Peyer's patch (tissue), 4 donors: ENCODE measurements at regions not wholly inside any gene's neighbourhood (a gene's known extent, or its start where the extent isn't known, plus 50 kb on each side); places are given as distances from the start of the nearest gene placed in this dataset.

ENCODE experiments used
- DNase-seq, 3 donors: peaks; one replicate each; pipeline ENCODE4 v3.0.0-alpha.2; 2017 to 2019
- H3K27ac ChIP-seq, 4 donors: fragments of 200-600 bp; sonication (generic); one replicate each; pipeline ENCODE4 v1.5.1; 2016 to 2019
- H3K27me3 ChIP-seq, 2 donors: fragments of 200-600 bp; sonication (generic); one replicate each; pipeline ENCODE4 v1.5.1; 2019
- H3K36me3 ChIP-seq, 3 donors: fragments of 200-600 bp; sonication (generic); one replicate each; pipeline ENCODE4 v1.5.1; 2016 to 2019
- H3K4me1 ChIP-seq, 4 donors: fragments of 200-600 bp; sonication (generic); one replicate each; pipeline ENCODE4 v1.5.1; 2016 to 2019
- H3K4me3 ChIP-seq, 4 donors: fragments of 200-600 bp; sonication (generic); 1 replicate in 3 of 4; 2 replicates in 1 of 4; pipeline ENCODE4 v1.5.1; 2016 to 2019; ENCODE audit warnings: mild to moderate bottlenecking in 1 of 4
- H3K9me3 ChIP-seq, 4 donors: fragments of 200-600 bp; sonication (generic); one replicate each; pipeline ENCODE4 v1.5.1; 2016 to 2019; ENCODE audit warnings: mild to moderate bottlenecking in 1 of 4
- CTCF ChIP-seq, 6 experiments: fragments of 450-650 bp in 4 of 6; fragments of 200-600 bp in 2 of 6; sonication (generic) in 1 of 6; IDR thresholded peaks; one replicate each; pipeline ENCODE4 v1.5.1; 2017 to 2019; ENCODE audit warnings: antibody characterized with exemption in 6 of 6, mild to moderate bottlenecking in 3 of 6, moderate library complexity in 1 of 6
- POLR2A ChIP-seq, 2 donors: fragments of 450-650 bp; IDR thresholded peaks; one replicate each; pipeline ENCODE4 v1.5.1; 2017; ENCODE audit warnings: antibody characterized with exemption in 2 of 2, mild to moderate bottlenecking in 2 of 2, moderate library complexity in 2 of 2

GRCh38 chr9:80320480-80320879, 748.7 kb downstream of the TLE4 start:
- no peak for DNase-seq
- H3K9me3 ChIP-seq, result no peaks in the 10 kb centered on the region
- no peak overlapping the region for H3K4me3 ChIP-seq
- no peak overlapping the region for H3K27ac ChIP-seq
- H3K4me1 ChIP-seq, result no peaks in the 10 kb centered on the region
- H3K27me3 ChIP-seq, result no peaks in the 10 kb centered on the region
- no peaks in the 10 kb centered on the region for H3K36me3 ChIP-seq
- no peak for TF ChIP-seq POLR2A (IDR thresholded peaks at IDR 0.05)
- no peak for TF ChIP-seq CTCF (IDR thresholded peaks at IDR 0.05)

- no peaks in the 10 kb centered on the region for H3K4me1 ChIP-seq
- H3K4me3 ChIP-seq, result no peak overlapping the region
- H3K27ac ChIP-seq, result no peak overlapping the region
- no peaks in the 10 kb centered on the region for H3K9me3 ChIP-seq
- TF ChIP-seq POLR2A (IDR thresholded peaks at IDR 0.05) (no peak), CTCF (IDR thresholded peaks at IDR 0.05) (no peak)
- no peak for DNase-seq
- H3K36me3 ChIP-seq, result no peaks in the 10 kb centered on the region
- no peaks in the 10 kb centered on the region for H3K27me3 ChIP-seq
Observed at GRCh38 chr9:80305136-80305535, 733.4 kb downstream of the TLE4 start.

GRCh38 chr9:80294955-80295354, 723.2 kb downstream of the TLE4 start:
- no peak overlapping the region for H3K27ac ChIP-seq
- H3K4me3 ChIP-seq, result no peak overlapping the region
- TF ChIP-seq POLR2A (IDR thresholded peaks at IDR 0.05) (no peak), CTCF (IDR thresholded peaks at IDR 0.05) (no peak)
- H3K27me3 ChIP-seq, result no peaks in the 10 kb centered on the region
- peaks cover 0 to 4% (median 0%) of the 10 kb centered on the region in 4 donors for H3K9me3 ChIP-seq
- DNase-seq, result no peak
- no peaks in the 10 kb centered on the region for H3K36me3 ChIP-seq
- no peaks in the 10 kb centered on the region for H3K4me1 ChIP-seq

GRCh38 chr9:80294318-80294717, 722.6 kb downstream of the TLE4 start:
- Histone ChIP-seq H3K9me3 (peaks cover 0 to 4% (median 0%) of the 10 kb centered on the region in 4 donors), H3K4me1 (no peaks in the 10 kb centered on the region), H3K27me3 (no peaks in the 10 kb centered on the region), H3K4me3 (no peak overlapping the region), H3K36me3 (no peaks in the 10 kb centered on the region), H3K27ac (no peak overlapping the region)
- no peak for DNase-seq
- no peak for TF ChIP-seq CTCF (IDR thresholded peaks at IDR 0.05)
- TF ChIP-seq POLR2A (IDR thresholded peaks at IDR 0.05), result no peak

- no peaks in the 10 kb centered on the region for H3K4me1 ChIP-seq
- H3K4me3 ChIP-seq, result no peak overlapping the region
- peaks cover 0 to 4% (median 0%) of the 10 kb centered on the region in 4 donors for H3K9me3 ChIP-seq
- no peak for DNase-seq
- H3K27me3 ChIP-seq, result no peaks in the 10 kb centered on the region
- no peak for TF ChIP-seq CTCF (IDR thresholded peaks at IDR 0.05)
- TF ChIP-seq POLR2A (IDR thresholded peaks at IDR 0.05), result no peak
- no peak overlapping the region for H3K27ac ChIP-seq
- no peaks in the 10 kb centered on the region for H3K36me3 ChIP-seq
Observed at GRCh38 chr9:80292231-80292630, 720.5 kb downstream of the TLE4 start.

GRCh38 chr9:80285326-80285725, 713.6 kb downstream of the TLE4 start:
- no peaks in the 10 kb centered on the region for H3K27me3 ChIP-seq
- H3K36me3 ChIP-seq, result no peaks in the 10 kb centered on the region
- H3K9me3 ChIP-seq, result no peaks in the 10 kb centered on the region
- H3K4me1 ChIP-seq, result no peaks in the 10 kb centered on the region
- TF ChIP-seq POLR2A (IDR thresholded peaks at IDR 0.05), result no peak
- no peak for TF ChIP-seq CTCF (IDR thresholded peaks at IDR 0.05)
- H3K27ac ChIP-seq, result no peak overlapping the region
- DNase-seq, result no peak
- no peak overlapping the region for H3K4me3 ChIP-seq
